ENCODE measurements at regions not wholly inside any gene's neighbourhood (a gene's known extent, or its start where the extent isn't known, plus 50 kb on each side); places are given as distances from the start of the nearest gene placed in this dataset.
"Not testable (repeated sequence)": the region's sequence is repeated elsewhere in the genome, so short reads cannot be mapped to it uniquely, and the experiment has no call there.

GRCh38 chr5:165404917-165405316 lies 1899.5 kb downstream of the MAT2B start:
- Histone ChIP-seq H3K4me3 (no peak overlapping the region), H3K9me2 (ENCODE audit: insufficient read depth) (no peaks in the 10 kb centered on the region), H3K9ac (no peak overlapping the region), H3F3A (ENCODE audit: insufficient read depth) (no peaks in the 10 kb centered on the region), H3K36me3 (ENCODE audit: low read depth) (no peaks in the 10 kb centered on the region), H4K20me1 (ENCODE audit: insufficient read depth) (no peaks in the 10 kb centered on the region), H3K27me3 (replicated peaks; ENCODE audit: insufficient read depth) (no peaks in the 10 kb centered on the region), H3K9me3 (ENCODE audit: low read depth) (no peaks in the 10 kb centered on the region), H2AFZ (no peak overlapping the region), H3K79me2 (ENCODE audit: insufficient read depth) (no peaks in the 10 kb centered on the region), H3K4me2 (ENCODE audit: unreplicated experiment) (no peak overlapping the region), H3K4me1 (ENCODE audit: insufficient read depth) (no peaks in the 10 kb centered on the region), H3K27ac (no peak overlapping the region)
- in situ Hi-C loops (cut with MboI) = no loop called here
- no peak for TF ChIP-seq EZH2 (IDR thresholded peaks at IDR 0.05; ENCODE audit: insufficient read depth, poor library complexity, severe bottlenecking)
- TF ChIP-seq EZH2phosphoT487 (IDR thresholded peaks at IDR 0.05; ENCODE audit: insufficient read depth, low read depth) = no peak
- no peak for DNase-seq
- 4 to 5% methylated on average over 2 of the region's 2 CpGs for WGBS, 2 experiments (ENCODE audit: low coverage in 1 of 2, low lambda C conversion rate in 2 of 2, missing lambda C conversion rate in 2 of 2)

GRCh38 chr5:165405340-165405739 lies 1899.9 kb downstream of the MAT2B start:
- H3K36me3 ChIP-seq (ENCODE audit: low read depth) = no peaks in the 10 kb centered on the region
- DNase-seq = no peak
- no peaks in the 10 kb centered on the region for H4K20me1 ChIP-seq (ENCODE audit: insufficient read depth)
- no peak overlapping the region for H3K27ac ChIP-seq
- no peaks in the 10 kb centered on the region for H3K9me3 ChIP-seq (ENCODE audit: low read depth)
- no peak overlapping the region for H3K4me2 ChIP-seq (ENCODE audit: unreplicated experiment)
- H3K79me2 ChIP-seq (ENCODE audit: insufficient read depth) = no peaks in the 10 kb centered on the region
- H3K9me2 ChIP-seq (ENCODE audit: insufficient read depth) = no peaks in the 10 kb centered on the region
- 3% methylated on average over 1 of the region's 1 CpG for WGBS, 2 experiments (ENCODE audit: low coverage in 1 of 2, low lambda C conversion rate in 2 of 2, missing lambda C conversion rate in 2 of 2)
- H2AFZ ChIP-seq = no peak overlapping the region
- H3K9ac ChIP-seq = no peak overlapping the region
- no peaks in the 10 kb centered on the region for H3F3A ChIP-seq (ENCODE audit: insufficient read depth)
- no peaks in the 10 kb centered on the region for H3K27me3 ChIP-seq (replicated peaks; ENCODE audit: insufficient read depth)
- TF ChIP-seq EZH2 (IDR thresholded peaks at IDR 0.05; ENCODE audit: insufficient read depth, poor library complexity, severe bottlenecking) (no peak), EZH2phosphoT487 (IDR thresholded peaks at IDR 0.05; ENCODE audit: insufficient read depth, low read depth) (no peak)
- H3K4me1 ChIP-seq (ENCODE audit: insufficient read depth) = no peaks in the 10 kb centered on the region
- in situ Hi-C loops (cut with MboI) = no loop called here
- no peak overlapping the region for H3K4me3 ChIP-seq

DNA sequence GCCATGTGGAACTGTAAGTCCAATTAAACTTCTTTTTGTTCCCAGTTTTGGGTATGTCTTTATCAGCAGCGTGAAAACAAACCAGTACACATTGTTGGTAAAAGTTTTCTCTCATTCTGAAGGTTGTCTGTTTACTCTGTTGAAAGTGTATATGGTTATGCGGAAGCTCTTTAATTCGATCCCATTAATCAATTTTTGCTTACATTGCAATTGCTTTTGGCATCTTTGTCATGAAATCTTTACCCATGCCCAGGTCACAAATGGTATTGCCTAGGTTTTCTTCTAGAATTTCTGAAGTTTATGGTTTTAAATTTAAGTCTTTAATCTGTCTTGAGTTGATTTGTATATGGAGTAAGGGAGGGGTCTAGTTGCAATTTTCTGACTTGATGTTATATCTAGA lies 1901.9 kb downstream of the MAT2B start:
- Histone ChIP-seq H2AFZ (no peak overlapping the region), H3K27ac (no peak overlapping the region), H3K9me3 (ENCODE audit: low read depth) (peaks cover 5% of the 10 kb centered on the region), H3K4me1 (ENCODE audit: insufficient read depth) (no peaks in the 10 kb centered on the region), H4K20me1 (ENCODE audit: insufficient read depth) (no peaks in the 10 kb centered on the region), H3K4me2 (ENCODE audit: unreplicated experiment) (no peak overlapping the region), H3F3A (ENCODE audit: insufficient read depth) (no peaks in the 10 kb centered on the region), H3K36me3 (ENCODE audit: low read depth) (no peaks in the 10 kb centered on the region), H3K27me3 (replicated peaks; ENCODE audit: insufficient read depth) (no peaks in the 10 kb centered on the region), H3K4me3 (no peak overlapping the region), H3K9ac (no peak overlapping the region), H3K9me2 (ENCODE audit: insufficient read depth) (no peaks in the 10 kb centered on the region), H3K79me2 (ENCODE audit: insufficient read depth) (no peaks in the 10 kb centered on the region)
- TF ChIP-seq EZH2 (IDR thresholded peaks at IDR 0.05; ENCODE audit: insufficient read depth, poor library complexity, severe bottlenecking) (no peak), EZH2phosphoT487 (IDR thresholded peaks at IDR 0.05; ENCODE audit: insufficient read depth, low read depth) (no peak)
- no peak for DNase-seq
- in situ Hi-C loops (cut with MboI) = no loop called here
- WGBS, 2 experiments (ENCODE audit: low coverage in 1 of 2, low lambda C conversion rate in 2 of 2, missing lambda C conversion rate in 2 of 2) = 43 to 45% methylated on average over 3 of the region's 3 CpGs

- Histone ChIP-seq H3K4me3 (no peak overlapping the region), H3K9me3 (ENCODE audit: low read depth) (peaks cover 6% of the 10 kb centered on the region), H2AFZ (no peak overlapping the region), H3K9ac (no peak overlapping the region), H3K4me2 (ENCODE audit: unreplicated experiment) (no peak overlapping the region), H3K36me3 (ENCODE audit: low read depth) (no peaks in the 10 kb centered on the region), H3F3A (ENCODE audit: insufficient read depth) (no peaks in the 10 kb centered on the region), H3K4me1 (ENCODE audit: insufficient read depth) (no peaks in the 10 kb centered on the region), H3K79me2 (ENCODE audit: insufficient read depth) (no peaks in the 10 kb centered on the region), H4K20me1 (ENCODE audit: insufficient read depth) (no peaks in the 10 kb centered on the region), H3K9me2 (ENCODE audit: insufficient read depth) (no peaks in the 10 kb centered on the region), H3K27me3 (replicated peaks; ENCODE audit: insufficient read depth) (no peaks in the 10 kb centered on the region), H3K27ac (no peak overlapping the region)
- DNase-seq = no peak
- 29 to 33% methylated on average over 1 of the region's 1 CpG for WGBS, 2 experiments (ENCODE audit: low coverage in 1 of 2, low lambda C conversion rate in 2 of 2, missing lambda C conversion rate in 2 of 2)
- no peak for TF ChIP-seq EZH2 (IDR thresholded peaks at IDR 0.05; ENCODE audit: insufficient read depth, poor library complexity, severe bottlenecking)
- no peak for TF ChIP-seq EZH2phosphoT487 (IDR thresholded peaks at IDR 0.05; ENCODE audit: insufficient read depth, low read depth)
- in situ Hi-C loops (cut with MboI) = no loop called here
These were observed 1905.1 kb downstream of the MAT2B start for GRCh38 chr5:165410476-165410875.

GRCh38 chr5:165411532-165411931 lies 1906.1 kb downstream of the MAT2B start:
- H3K27ac ChIP-seq; H3K9ac ChIP-seq; H3K4me2 ChIP-seq (ENCODE audit: unreplicated experiment); DNase-seq; H4K20me1 ChIP-seq (ENCODE audit: insufficient read depth); H3K36me3 ChIP-seq (ENCODE audit: low read depth); H3K4me1 ChIP-seq (ENCODE audit: insufficient read depth); H3K9me3 ChIP-seq (ENCODE audit: low read depth); H2AFZ ChIP-seq; H3K79me2 ChIP-seq (ENCODE audit: insufficient read depth); in situ Hi-C loops (cut with MboI); H3F3A ChIP-seq (ENCODE audit: insufficient read depth); H3K9me2 ChIP-seq (ENCODE audit: insufficient read depth); H3K27me3 ChIP-seq (replicated peaks; ENCODE audit: insufficient read depth); H3K4me3 ChIP-seq: not testable (repeated sequence)
- WGBS, 2 experiments (ENCODE audit: low coverage in 1 of 2, low lambda C conversion rate in 2 of 2, missing lambda C conversion rate in 2 of 2) = 11 to 17% methylated on average over 1 of the region's 1 CpG
